GM18520 (cell line): ENCODE measurements at regions not wholly inside any gene's neighbourhood (a gene's known extent, or its start where the extent isn't known, plus 50 kb on each side); places are given as distances from the start of the nearest gene placed in this dataset.
"Not testable (repeated sequence)": the region's sequence is repeated elsewhere in the genome, so short reads cannot be mapped to it uniquely, and the experiment has no call there.

Experiments
- ATAC-seq: cut with Tn5 transposase; IDR thresholded peaks from one replicate; pipeline ENCODE4 v1.9.1; 2021; ENCODE audit not compliant: unreplicated experiment

GRCh38 chr17:68705714-68706076 lies 104.5 kb upstream of the FAM20A start:
- no peak for ATAC-seq

GRCh38 chr17:68704871-68705713 lies 103.9 kb upstream of the FAM20A start:
- ATAC-seq, result no peak

- no peak for ATAC-seq
These were observed 99.9 kb upstream of the FAM20A start for GRCh38 chr17:68701046-68701445.

GRCh38 chr17:68700421-68700820 lies 99.3 kb upstream of the FAM20A start:
- ATAC-seq, result no peak

GRCh38 chr17:68699936-68700335 lies 98.8 kb upstream of the FAM20A start:
- no peak for ATAC-seq

- ATAC-seq, result no peak
These were observed 97.6 kb upstream of the FAM20A start for GRCh38 chr17:68698746-68699145.

GRCh38 chr17:68697850-68698361 lies 96.7 kb upstream of the FAM20A start:
- ATAC-seq, result no peak

GRCh38 chr17:68695659-68696058 lies 94.5 kb upstream of the FAM20A start:
- no peak for ATAC-seq

- no peak for ATAC-seq
These were observed 93.8 kb upstream of the FAM20A start for GRCh38 chr17:68694791-68695485.

- no peak for ATAC-seq
These were observed 92.7 kb upstream of the FAM20A start for GRCh38 chr17:68693896-68694295.

- no peak for ATAC-seq
These were observed 92.3 kb upstream of the FAM20A start for GRCh38 chr17:68693466-68693865.

GRCh38 chr17:68686108-68686988 lies 85.2 kb upstream of the FAM20A start:
- ATAC-seq, result no peak

- no peak for ATAC-seq
These were observed 83.8 kb upstream of the FAM20A start for GRCh38 chr17:68684949-68685357.

- no peak for ATAC-seq
These were observed 81.7 kb upstream of the FAM20A start for GRCh38 chr17:68682903-68683302.

- ATAC-seq, result no peak
These were observed 78.7 kb upstream of the FAM20A start for GRCh38 chr17:68679882-68680281.

GRCh38 chr17:68676856-68677255 lies 75.7 kb upstream of the FAM20A start:
- no peak for ATAC-seq

GRCh38 chr17:68675723-68676122 lies 74.6 kb upstream of the FAM20A start:
- no peak for ATAC-seq

- no peak for ATAC-seq
These were observed 73.1 kb upstream of the FAM20A start for GRCh38 chr17:68674029-68674925.

- ATAC-seq, result no peak
These were observed 70.0 kb upstream of the FAM20A start for GRCh38 chr17:68670967-68671693.

GRCh38 chr17:68666438-68666837 lies 65.3 kb upstream of the FAM20A start:
- not testable (repeated sequence) for ATAC-seq
